ENCODE measurements at regions not wholly inside any gene's neighbourhood (a gene's known extent, or its start where the extent isn't known, plus 50 kb on each side); places are given as distances from the start of the nearest gene placed in this dataset.

DNA sequence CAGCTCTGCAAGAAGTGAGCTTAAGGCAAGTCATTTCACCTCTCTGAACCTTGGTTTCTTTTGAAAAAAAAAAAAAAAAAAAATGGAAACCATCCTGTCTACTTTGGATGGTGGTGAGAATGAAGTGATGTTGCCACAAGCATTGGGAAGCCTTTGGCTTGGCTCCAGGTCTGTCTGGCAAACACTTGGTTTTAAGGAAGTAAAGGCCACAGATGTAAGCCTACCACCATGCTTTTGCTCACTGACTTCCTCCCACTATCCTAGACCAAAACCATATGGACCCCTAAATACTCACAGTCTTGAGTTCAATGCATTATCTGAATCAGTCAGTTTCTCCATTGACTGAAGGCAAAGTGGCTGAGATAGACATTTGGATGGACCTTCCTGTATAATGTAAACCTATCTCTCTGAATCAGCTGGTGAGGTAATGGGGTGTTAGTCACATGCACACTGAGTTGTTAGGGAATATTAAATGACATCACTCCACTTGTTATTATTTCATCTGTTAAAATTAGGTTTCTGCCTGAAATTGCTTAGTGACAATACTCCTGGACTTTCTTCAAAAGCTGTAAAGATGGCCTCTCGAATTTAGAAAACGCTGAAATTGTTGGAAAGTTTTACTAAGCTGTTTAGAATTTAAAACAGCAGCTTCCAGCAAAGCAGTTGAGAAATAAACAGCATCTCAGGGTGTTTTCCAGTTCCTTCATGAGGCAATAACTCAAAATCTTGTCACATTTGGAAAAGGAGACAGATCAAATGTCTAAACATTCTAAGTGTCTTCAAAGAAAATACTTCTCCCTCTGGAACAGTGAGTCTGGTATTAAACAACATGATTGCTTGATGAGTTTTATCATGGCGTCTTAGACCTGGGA lies 833.5 kb downstream of the DHX35 start:
- H2AFZ ChIP-seq (ENCODE audit: low read length): no peak overlapping the region
- H3K4me2 ChIP-seq (ENCODE audit: insufficient read depth, low read length): no peak overlapping the region
- DNase-seq (ENCODE audit: insufficient read length, low spot score, missing footprints): no peak
- H4K20me1 ChIP-seq (ENCODE audit: insufficient read depth, low read length): no peaks in the 10 kb centered on the region
- no peaks in the 10 kb centered on the region for H3K36me3 ChIP-seq (ENCODE audit: insufficient read depth, low read length)
- no peaks in the 10 kb centered on the region for H3K79me2 ChIP-seq (ENCODE audit: insufficient read depth, low read length)
- H3K27ac ChIP-seq (ENCODE audit: low read depth, low read length): no peak overlapping the region
- no peak overlapping the region for H3K4me3 ChIP-seq (ENCODE audit: insufficient read depth, low read length)
- no peaks in the 10 kb centered on the region for H3K9me3 ChIP-seq (ENCODE audit: low read depth, low read length)
- H3K4me1 ChIP-seq (ENCODE audit: insufficient read depth, low read length): peaks cover 8% of the 10 kb centered on the region
- H3K27me3 ChIP-seq (ENCODE audit: insufficient read depth, low read length): no peaks in the 10 kb centered on the region
- TF ChIP-seq, protein P1, sequence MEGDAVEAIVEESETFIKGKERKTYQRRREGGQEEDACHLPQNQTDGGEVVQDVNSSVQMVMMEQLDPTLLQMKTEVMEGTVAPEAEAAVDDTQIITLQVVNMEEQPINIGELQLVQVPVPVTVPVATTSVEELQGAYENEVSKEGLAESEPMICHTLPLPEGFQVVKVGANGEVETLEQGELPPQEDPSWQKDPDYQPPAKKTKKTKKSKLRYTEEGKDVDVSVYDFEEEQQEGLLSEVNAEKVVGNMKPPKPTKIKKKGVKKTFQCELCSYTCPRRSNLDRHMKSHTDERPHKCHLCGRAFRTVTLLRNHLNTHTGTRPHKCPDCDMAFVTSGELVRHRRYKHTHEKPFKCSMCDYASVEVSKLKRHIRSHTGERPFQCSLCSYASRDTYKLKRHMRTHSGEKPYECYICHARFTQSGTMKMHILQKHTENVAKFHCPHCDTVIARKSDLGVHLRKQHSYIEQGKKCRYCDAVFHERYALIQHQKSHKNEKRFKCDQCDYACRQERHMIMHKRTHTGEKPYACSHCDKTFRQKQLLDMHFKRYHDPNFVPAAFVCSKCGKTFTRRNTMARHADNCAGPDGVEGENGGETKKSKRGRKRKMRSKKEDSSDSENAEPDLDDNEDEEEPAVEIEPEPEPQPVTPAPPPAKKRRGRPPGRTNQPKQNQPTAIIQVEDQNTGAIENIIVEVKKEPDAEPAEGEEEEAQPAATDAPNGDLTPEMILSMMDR (IDR thresholded peaks at IDR 0.05; ENCODE audit: extremely low read depth, low read depth, low read length): no peak

DNA sequence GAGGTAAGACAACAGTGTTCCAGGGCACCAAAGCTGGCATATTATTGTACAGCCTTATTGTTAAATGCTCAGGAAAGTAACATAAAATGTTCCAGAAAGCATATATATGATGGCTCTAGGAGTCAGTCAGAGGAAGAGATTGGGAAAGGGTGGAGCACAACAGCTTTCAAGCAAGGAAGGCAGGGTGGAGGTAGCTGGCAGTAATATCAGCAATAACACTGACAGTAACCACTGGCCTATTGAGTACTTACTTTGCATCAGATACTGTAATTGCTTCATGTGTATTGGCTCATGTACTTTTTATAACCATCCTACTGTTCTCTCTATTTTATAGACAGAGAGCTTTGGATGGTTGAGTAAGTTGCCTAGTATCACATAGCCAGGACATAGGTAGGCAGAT lies 830.2 kb downstream of the DHX35 start:
- DNase-seq (ENCODE audit: insufficient read length, low spot score, missing footprints): no peak
- no peaks in the 10 kb centered on the region for H3K4me1 ChIP-seq (ENCODE audit: insufficient read depth, low read length)
- H3K36me3 ChIP-seq (ENCODE audit: insufficient read depth, low read length): no peaks in the 10 kb centered on the region
- H2AFZ ChIP-seq (ENCODE audit: low read length): no peak overlapping the region
- H3K4me3 ChIP-seq (ENCODE audit: insufficient read depth, low read length): no peak overlapping the region
- H3K9me3 ChIP-seq (ENCODE audit: low read depth, low read length): no peaks in the 10 kb centered on the region
- no peak overlapping the region for H3K4me2 ChIP-seq (ENCODE audit: insufficient read depth, low read length)
- H3K79me2 ChIP-seq (ENCODE audit: insufficient read depth, low read length): no peaks in the 10 kb centered on the region
- no peak overlapping the region for H3K27ac ChIP-seq (ENCODE audit: low read depth, low read length)
- no peaks in the 10 kb centered on the region for H3K27me3 ChIP-seq (ENCODE audit: insufficient read depth, low read length)
- TF ChIP-seq, protein P1 (IDR thresholded peaks at IDR 0.05; ENCODE audit: extremely low read depth, low read depth, low read length): no peak
- no peaks in the 10 kb centered on the region for H4K20me1 ChIP-seq (ENCODE audit: insufficient read depth, low read length)

DNA sequence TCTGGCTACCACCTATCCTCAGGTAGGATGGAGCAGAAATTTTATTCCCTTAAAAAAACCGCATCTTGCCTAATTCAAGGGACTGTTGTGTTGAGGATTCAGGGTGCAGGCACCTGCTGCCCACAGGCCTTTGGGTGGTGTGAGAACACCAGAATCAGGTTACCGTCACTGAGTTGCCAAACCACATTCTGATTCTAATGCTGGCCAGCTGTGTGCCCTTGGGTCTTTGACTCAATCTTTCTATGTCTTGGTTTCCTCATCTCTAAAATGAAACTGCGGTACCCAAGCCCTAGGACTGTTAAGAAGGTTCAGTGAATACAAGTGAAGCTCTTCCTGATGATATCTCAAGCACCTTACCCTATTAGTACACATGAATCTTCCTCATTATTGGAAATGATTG lies 827.3 kb downstream of the DHX35 start:
- no peaks in the 10 kb centered on the region for H3K79me2 ChIP-seq (ENCODE audit: insufficient read depth, low read length)
- H4K20me1 ChIP-seq (ENCODE audit: insufficient read depth, low read length): no peaks in the 10 kb centered on the region
- H2AFZ ChIP-seq (ENCODE audit: low read length): no peak overlapping the region
- H3K36me3 ChIP-seq (ENCODE audit: insufficient read depth, low read length): no peaks in the 10 kb centered on the region
- H3K4me2 ChIP-seq (ENCODE audit: insufficient read depth, low read length): no peak overlapping the region
- no peak overlapping the region for H3K27ac ChIP-seq (ENCODE audit: low read depth, low read length)
- no peak for DNase-seq (ENCODE audit: insufficient read length, low spot score, missing footprints)
- H3K4me3 ChIP-seq (ENCODE audit: insufficient read depth, low read length): no peak overlapping the region
- no peaks in the 10 kb centered on the region for H3K4me1 ChIP-seq (ENCODE audit: insufficient read depth, low read length)
- TF ChIP-seq, protein P1 (IDR thresholded peaks at IDR 0.05; ENCODE audit: extremely low read depth, low read depth, low read length): no peak
- H3K9me3 ChIP-seq (ENCODE audit: low read depth, low read length): no peaks in the 10 kb centered on the region
- no peaks in the 10 kb centered on the region for H3K27me3 ChIP-seq (ENCODE audit: insufficient read depth, low read length)

DNA sequence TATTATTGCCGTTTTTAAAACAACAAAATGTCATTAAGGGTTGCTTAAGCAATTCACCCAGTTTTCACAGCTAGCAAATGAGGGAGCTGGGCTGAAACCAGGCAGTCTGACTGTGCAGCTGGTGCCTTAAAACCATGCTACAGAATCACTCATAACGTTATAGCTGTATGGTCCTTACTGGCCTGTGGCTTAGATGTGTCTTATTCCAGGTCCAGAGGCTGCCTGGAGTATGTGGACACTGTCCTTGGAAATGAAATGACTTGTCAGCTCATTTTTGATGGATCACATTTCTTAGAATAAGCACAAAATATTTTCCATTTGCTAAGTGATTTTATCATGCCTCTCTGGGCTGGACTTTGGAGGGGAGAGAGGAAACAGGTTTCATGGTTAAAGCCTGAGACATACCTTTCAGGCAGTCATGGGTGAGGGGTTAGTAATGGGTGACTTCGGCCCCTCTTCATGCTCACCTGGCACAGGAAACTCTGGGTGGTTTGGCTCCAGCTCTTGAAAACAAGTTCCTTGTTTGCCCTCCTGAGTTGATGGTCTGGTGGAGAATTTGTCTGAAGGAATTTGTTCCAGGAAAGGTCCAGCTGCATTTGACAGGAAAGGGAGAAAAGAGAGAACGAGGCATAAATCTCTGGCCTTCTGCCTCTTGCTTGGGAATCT lies 823.2 kb downstream of the DHX35 start:
- TF ChIP-seq, protein P1 (IDR thresholded peaks at IDR 0.05; ENCODE audit: extremely low read depth, low read depth, low read length): no peak
- no peak for DNase-seq (ENCODE audit: insufficient read length, low spot score, missing footprints)
- no peak overlapping the region for H3K4me2 ChIP-seq (ENCODE audit: insufficient read depth, low read length)
- H3K27ac ChIP-seq (ENCODE audit: low read depth, low read length): no peak overlapping the region
- H3K27me3 ChIP-seq (ENCODE audit: insufficient read depth, low read length): no peaks in the 10 kb centered on the region
- no peaks in the 10 kb centered on the region for H3K79me2 ChIP-seq (ENCODE audit: insufficient read depth, low read length)
- no peaks in the 10 kb centered on the region for H3K9me3 ChIP-seq (ENCODE audit: low read depth, low read length)
- H3K4me1 ChIP-seq (ENCODE audit: insufficient read depth, low read length): no peaks in the 10 kb centered on the region
- no peaks in the 10 kb centered on the region for H3K36me3 ChIP-seq (ENCODE audit: insufficient read depth, low read length)
- H4K20me1 ChIP-seq (ENCODE audit: insufficient read depth, low read length): no peaks in the 10 kb centered on the region
- no peak overlapping the region for H2AFZ ChIP-seq (ENCODE audit: low read length)
- H3K4me3 ChIP-seq (ENCODE audit: insufficient read depth, low read length): no peak overlapping the region
